GM12878 (cell line): ENCODE measurements at regions not wholly inside any gene's neighbourhood (a gene's known extent, or its start where the extent isn't known, plus 50 kb on each side); places are given as distances from the start of the nearest gene placed in this dataset.

ENCODE experiments used
- CBFB ChIP-seq: IDR thresholded peaks from 2 replicates; pipeline ENCODE4 v1.6.1; 2016; ENCODE audit warnings: antibody characterized with exemption, low read depth
- CREB1 ChIP-seq: IDR thresholded peaks from 2 replicates; pipeline ENCODE4 v1.6.1; 2012; ENCODE audit warnings: low read depth, mild to moderate bottlenecking, inconsistent platforms
- EED ChIP-seq: sonication (generic); IDR thresholded peaks from 2 replicates; pipeline ENCODE4 v1.6.1; 2016; ENCODE audit warnings: antibody characterized with exemption, low read depth
- NFYB ChIP-seq: IDR thresholded peaks from 2 replicates; pipeline ENCODE4 v1.6.1; 2011; ENCODE audit warnings: low read depth, mild to moderate bottlenecking, low read length, improper control_type of control experiment, moderate library complexity; ENCODE audit not compliant: insufficient read depth
- PML ChIP-seq: IDR thresholded peaks from 2 replicates; pipeline ENCODE4 v1.6.1; 2012; ENCODE audit warnings: low read length, inconsistent platforms
- POU2F2 ChIP-seq: IDR thresholded peaks from 3 replicates; pipeline ENCODE4 v1.6.1; 2011; ENCODE audit warnings: low read depth, mild to moderate bottlenecking, low read length, borderline replicate concordance
- RB1 ChIP-seq: fragments of 450-650 bp; formaldehyde crosslinking; IDR thresholded peaks from 2 replicates; pipeline ENCODE4 v1.6.1; 2017; ENCODE audit warnings: mild to moderate bottlenecking, borderline replicate concordance
- SIN3A ChIP-seq: IDR thresholded peaks from 2 replicates; pipeline ENCODE4 v1.6.1; 2012; ENCODE audit warnings: low read depth, low read length, improper control_type of control experiment
- SUPT20H ChIP-seq: IDR thresholded peaks from 2 replicates; pipeline ENCODE4 v1.6.1; 2011; ENCODE audit warnings: low read depth, mild to moderate bottlenecking, low read length, moderate library complexity, borderline replicate concordance; ENCODE audit not compliant: control insufficient read depth
- TCF3 ChIP-seq: IDR thresholded peaks from 2 replicates; pipeline ENCODE4 v1.6.1; 2012; ENCODE audit warnings: low read depth, mild to moderate bottlenecking, low read length, borderline replicate concordance; ENCODE audit not compliant: insufficient read depth
- TCF7 ChIP-seq: IDR thresholded peaks from 2 replicates; pipeline ENCODE4 v1.6.1; 2014; ENCODE audit warnings: antibody characterized with exemption, borderline replicate concordance
- TF ChIP-seq, protein P1 (sequence below): IDR thresholded peaks from 2 replicates; pipeline ENCODE4 v1.6.1; 2011; ENCODE audit warnings: low read depth, low read length, improper control_type of control experiment, borderline replicate concordance
- TF ChIP-seq, protein P2 (sequence below): IDR thresholded peaks from 2 replicates; pipeline ENCODE4 v1.6.1; 2012; ENCODE audit warnings: mild to moderate bottlenecking, low read depth, low read length
- TF ChIP-seq, protein P3 (sequence below): fragments of 450-650 bp; IDR thresholded peaks from 2 replicates; pipeline ENCODE4 v1.6.1; 2016; ENCODE audit warnings: mild to moderate bottlenecking
- TF ChIP-seq, protein P4 (sequence below): IDR thresholded peaks from 2 replicates; pipeline ENCODE4 v1.6.1; 2012; ENCODE audit warnings: improper control_type of control experiment, low read depth, low read length; ENCODE audit not compliant: insufficient replicate concordance

DNA sequence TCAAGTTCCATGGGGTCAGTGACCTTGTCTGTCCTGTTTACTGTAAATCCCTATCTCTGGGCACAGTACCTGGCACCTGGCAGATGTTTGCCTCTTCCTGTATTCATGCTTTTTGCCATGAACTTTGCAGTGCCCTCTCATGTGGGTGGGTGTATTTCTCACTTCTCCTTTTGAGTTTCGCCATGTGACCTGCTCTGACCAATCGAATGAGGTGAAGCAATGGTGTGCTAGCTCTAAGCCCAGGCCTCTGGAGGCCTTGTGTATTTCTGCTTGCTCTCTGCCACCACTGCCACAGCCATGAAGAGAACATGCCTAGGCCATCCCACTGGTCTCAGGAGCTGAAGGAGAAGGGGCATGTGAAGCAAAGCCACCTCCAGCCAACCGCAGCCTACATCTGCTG lies 185.5 kb upstream of the ZC3H12A start (continued):
- TF ChIP-seq, protein P1, sequence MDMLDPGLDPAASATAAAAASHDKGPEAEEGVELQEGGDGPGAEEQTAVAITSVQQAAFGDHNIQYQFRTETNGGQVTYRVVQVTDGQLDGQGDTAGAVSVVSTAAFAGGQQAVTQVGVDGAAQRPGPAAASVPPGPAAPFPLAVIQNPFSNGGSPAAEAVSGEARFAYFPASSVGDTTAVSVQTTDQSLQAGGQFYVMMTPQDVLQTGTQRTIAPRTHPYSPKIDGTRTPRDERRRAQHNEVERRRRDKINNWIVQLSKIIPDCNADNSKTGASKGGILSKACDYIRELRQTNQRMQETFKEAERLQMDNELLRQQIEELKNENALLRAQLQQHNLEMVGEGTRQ = peak; percentile 93
- TF ChIP-seq SIN3A = no peak
- TF ChIP-seq TCF3 = 0 out of 2 replicates have a peak, but pooled peaks have one; percentile 68
- TF ChIP-seq, protein P2, sequence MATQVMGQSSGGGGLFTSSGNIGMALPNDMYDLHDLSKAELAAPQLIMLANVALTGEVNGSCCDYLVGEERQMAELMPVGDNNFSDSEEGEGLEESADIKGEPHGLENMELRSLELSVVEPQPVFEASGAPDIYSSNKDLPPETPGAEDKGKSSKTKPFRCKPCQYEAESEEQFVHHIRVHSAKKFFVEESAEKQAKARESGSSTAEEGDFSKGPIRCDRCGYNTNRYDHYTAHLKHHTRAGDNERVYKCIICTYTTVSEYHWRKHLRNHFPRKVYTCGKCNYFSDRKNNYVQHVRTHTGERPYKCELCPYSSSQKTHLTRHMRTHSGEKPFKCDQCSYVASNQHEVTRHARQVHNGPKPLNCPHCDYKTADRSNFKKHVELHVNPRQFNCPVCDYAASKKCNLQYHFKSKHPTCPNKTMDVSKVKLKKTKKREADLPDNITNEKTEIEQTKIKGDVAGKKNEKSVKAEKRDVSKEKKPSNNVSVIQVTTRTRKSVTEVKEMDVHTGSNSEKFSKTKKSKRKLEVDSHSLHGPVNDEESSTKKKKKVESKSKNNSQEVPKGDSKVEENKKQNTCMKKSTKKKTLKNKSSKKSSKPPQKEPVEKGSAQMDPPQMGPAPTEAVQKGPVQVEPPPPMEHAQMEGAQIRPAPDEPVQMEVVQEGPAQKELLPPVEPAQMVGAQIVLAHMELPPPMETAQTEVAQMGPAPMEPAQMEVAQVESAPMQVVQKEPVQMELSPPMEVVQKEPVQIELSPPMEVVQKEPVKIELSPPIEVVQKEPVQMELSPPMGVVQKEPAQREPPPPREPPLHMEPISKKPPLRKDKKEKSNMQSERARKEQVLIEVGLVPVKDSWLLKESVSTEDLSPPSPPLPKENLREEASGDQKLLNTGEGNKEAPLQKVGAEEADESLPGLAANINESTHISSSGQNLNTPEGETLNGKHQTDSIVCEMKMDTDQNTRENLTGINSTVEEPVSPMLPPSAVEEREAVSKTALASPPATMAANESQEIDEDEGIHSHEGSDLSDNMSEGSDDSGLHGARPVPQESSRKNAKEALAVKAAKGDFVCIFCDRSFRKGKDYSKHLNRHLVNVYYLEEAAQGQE = no peak
- TF ChIP-seq CREB1 = 0 out of 2 replicates have a peak, but pooled peaks have one; percentile 22
- TF ChIP-seq POU2F2 = peak; percentile 66; the same call in 1 of the 3 replicates
- TF ChIP-seq TCF7 = no peak
- TF ChIP-seq PML = 0 out of 2 replicates have a peak, but pooled peaks have one; percentile 25
- TF ChIP-seq RB1 = no peak
- peak; percentile 75 for TF ChIP-seq NFYB
- TF ChIP-seq EED = peak; percentile 92
- TF ChIP-seq, protein P3, sequence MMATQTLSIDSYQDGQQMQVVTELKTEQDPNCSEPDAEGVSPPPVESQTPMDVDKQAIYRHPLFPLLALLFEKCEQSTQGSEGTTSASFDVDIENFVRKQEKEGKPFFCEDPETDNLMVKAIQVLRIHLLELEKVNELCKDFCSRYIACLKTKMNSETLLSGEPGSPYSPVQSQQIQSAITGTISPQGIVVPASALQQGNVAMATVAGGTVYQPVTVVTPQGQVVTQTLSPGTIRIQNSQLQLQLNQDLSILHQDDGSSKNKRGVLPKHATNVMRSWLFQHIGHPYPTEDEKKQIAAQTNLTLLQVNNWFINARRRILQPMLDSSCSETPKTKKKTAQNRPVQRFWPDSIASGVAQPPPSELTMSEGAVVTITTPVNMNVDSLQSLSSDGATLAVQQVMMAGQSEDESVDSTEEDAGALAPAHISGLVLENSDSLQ = no peak
- TF ChIP-seq, protein P4, sequence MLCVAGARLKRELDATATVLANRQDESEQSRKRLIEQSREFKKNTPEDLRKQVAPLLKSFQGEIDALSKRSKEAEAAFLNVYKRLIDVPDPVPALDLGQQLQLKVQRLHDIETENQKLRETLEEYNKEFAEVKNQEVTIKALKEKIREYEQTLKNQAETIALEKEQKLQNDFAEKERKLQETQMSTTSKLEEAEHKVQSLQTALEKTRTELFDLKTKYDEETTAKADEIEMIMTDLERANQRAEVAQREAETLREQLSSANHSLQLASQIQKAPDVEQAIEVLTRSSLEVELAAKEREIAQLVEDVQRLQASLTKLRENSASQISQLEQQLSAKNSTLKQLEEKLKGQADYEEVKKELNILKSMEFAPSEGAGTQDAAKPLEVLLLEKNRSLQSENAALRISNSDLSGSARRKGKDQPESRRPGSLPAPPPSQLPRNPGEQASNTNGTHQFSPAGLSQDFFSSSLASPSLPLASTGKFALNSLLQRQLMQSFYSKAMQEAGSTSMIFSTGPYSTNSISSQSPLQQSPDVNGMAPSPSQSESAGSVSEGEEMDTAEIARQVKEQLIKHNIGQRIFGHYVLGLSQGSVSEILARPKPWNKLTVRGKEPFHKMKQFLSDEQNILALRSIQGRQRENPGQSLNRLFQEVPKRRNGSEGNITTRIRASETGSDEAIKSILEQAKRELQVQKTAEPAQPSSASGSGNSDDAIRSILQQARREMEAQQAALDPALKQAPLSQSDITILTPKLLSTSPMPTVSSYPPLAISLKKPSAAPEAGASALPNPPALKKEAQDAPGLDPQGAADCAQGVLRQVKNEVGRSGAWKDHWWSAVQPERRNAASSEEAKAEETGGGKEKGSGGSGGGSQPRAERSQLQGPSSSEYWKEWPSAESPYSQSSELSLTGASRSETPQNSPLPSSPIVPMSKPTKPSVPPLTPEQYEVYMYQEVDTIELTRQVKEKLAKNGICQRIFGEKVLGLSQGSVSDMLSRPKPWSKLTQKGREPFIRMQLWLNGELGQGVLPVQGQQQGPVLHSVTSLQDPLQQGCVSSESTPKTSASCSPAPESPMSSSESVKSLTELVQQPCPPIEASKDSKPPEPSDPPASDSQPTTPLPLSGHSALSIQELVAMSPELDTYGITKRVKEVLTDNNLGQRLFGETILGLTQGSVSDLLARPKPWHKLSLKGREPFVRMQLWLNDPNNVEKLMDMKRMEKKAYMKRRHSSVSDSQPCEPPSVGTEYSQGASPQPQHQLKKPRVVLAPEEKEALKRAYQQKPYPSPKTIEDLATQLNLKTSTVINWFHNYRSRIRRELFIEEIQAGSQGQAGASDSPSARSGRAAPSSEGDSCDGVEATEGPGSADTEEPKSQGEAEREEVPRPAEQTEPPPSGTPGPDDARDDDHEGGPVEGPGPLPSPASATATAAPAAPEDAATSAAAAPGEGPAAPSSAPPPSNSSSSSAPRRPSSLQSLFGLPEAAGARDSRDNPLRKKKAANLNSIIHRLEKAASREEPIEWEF = no peak
- TF ChIP-seq SUPT20H = no peak
- no peak for TF ChIP-seq CBFB
